ENCODE measurements at regions not wholly inside any gene's neighbourhood (a gene's known extent, or its start where the extent isn't known, plus 50 kb on each side); places are given as distances from the start of the nearest gene placed in this dataset.
"Not testable (repeated sequence)": the region's sequence is repeated elsewhere in the genome, so short reads cannot be mapped to it uniquely, and the experiment has no call there.

DNA sequence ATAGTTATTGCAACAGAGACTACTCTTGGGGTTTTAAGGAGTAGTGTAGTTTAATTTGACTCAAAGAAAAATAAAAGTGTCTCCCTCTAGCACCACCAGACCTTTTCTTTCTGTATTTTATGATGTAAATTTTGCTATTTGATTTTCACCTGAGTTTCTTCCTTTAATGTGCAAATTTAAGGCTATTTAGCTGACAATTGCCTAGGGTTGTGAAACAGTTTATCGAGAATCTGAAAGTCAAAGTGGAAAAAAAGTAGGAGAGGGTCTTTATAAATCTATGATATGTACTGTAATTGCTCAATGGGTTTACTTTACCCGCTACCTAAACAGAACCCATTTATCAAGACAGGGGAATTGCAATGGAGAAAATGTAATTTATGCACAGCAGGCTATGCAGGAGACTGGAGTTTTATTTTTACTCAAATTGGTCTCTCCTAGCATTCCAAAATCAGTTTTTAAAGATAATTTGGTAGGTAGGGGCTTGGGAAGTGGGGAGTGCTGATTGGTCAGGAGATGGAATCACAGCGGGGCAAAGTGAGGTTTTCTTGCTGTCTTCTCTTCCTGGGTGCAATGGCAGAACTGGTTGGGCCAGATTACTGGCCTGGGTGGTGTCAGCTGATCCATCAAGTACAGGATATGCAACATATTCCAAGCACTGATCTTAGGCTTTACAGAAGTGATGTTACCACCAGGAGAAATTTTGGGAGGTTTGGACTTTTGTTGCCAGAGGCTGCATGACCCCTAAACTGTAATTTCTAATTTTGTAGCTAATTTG lies 228.6 kb upstream of the TACR3 start:
- H3K4me3 ChIP-seq (ENCODE audit: low read length): no peak overlapping the region
- TF ChIP-seq CTCF (conservative IDR thresholded peaks at IDR 0.05; ENCODE audit: low read length): no peak
- no peak for DNase-seq (ENCODE audit: low read depth)

GRCh38 chr4:103947617-103948016 lies 227.8 kb upstream of the TACR3 start:
- H3K4me3 ChIP-seq (ENCODE audit: low read length): no peak overlapping the region
- TF ChIP-seq CTCF (conservative IDR thresholded peaks at IDR 0.05; ENCODE audit: low read length): no peak
- DNase-seq (ENCODE audit: low read depth): no peak

DNA sequence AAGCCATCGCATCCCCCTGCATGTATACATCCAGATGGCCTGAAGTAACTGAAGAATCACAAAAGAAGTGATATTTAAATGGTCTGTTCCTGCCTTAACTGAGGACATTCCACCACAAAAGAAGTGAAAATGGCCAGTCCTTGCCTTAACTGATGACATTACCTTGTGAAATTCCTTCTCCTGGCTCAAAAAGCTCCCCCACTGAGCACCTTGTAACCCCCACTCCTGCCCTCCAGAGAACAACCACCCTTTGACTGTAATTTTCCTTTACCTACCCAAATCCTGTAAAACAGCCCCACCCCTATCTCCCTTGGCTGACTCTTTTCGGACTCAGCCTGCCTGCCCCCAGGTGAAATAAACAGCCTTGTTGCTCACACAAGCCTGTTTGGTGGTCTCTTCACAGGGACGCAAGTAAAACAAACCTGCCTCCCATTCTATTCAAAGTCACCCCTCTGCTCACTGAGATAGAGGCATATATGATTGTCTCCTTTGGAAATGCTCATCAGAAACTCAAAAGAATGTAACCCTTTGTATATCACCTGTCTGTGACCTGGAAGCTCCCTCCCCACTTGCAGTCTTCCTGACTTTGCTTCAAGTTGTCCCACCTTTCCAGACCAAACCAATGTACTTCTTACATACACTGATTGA lies 227.0 kb upstream of the TACR3 start:
- H3K4me3 ChIP-seq (ENCODE audit: low read length): not testable (repeated sequence)

GRCh38 chr4:103938488-103938887 lies 218.7 kb upstream of the TACR3 start:
- no peak for TF ChIP-seq CTCF (conservative IDR thresholded peaks at IDR 0.05; ENCODE audit: low read length)
- no peak for DNase-seq (ENCODE audit: low read depth)
- H3K4me3 ChIP-seq (ENCODE audit: low read length): no peak overlapping the region

More for the DNA sequence above, 227.0 kb upstream of the TACR3 start:
- DNase-seq (ENCODE audit: low read depth): not testable (repeated sequence)

- no peak overlapping the region for H3K4me3 ChIP-seq (ENCODE audit: low read length)
- TF ChIP-seq CTCF (conservative IDR thresholded peaks at IDR 0.05; ENCODE audit: low read length): no peak
- no peak for DNase-seq (ENCODE audit: low read depth)
These were observed 216.9 kb upstream of the TACR3 start for GRCh38 chr4:103936653-103937145.

GRCh38 chr4:103934178-103934789 lies 214.5 kb upstream of the TACR3 start:
- H3K4me3 ChIP-seq (ENCODE audit: low read length): no peak overlapping the region
- DNase-seq (ENCODE audit: low read depth): peak; percentile 43
- peak; percentile 70 for TF ChIP-seq CTCF (conservative IDR thresholded peaks at IDR 0.05; ENCODE audit: low read length)

DNA sequence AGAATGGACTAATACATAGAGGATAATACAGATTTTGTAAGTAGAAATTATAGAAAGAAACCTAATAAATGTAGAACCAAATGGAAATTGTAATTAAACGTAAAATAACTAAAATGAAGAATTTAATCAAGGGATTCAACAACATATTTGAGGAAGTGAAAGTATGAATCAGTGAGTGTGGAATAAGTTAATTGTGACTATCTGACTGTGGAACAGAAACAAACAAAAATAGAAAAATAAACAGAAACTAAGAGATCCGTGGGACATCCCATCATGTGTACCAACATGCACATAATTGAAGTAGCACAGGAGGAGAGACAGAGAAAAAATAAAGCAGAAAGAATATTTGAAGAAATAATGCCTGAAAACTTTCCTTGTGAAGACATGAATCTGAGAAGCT lies 208.6 kb upstream of the TACR3 start:
- no peak for TF ChIP-seq CTCF (conservative IDR thresholded peaks at IDR 0.05; ENCODE audit: low read length)
- H3K4me3 ChIP-seq (ENCODE audit: low read length): no peak overlapping the region
- no peak for DNase-seq (ENCODE audit: low read depth)
